ENCODE measurements at regions not wholly inside any gene's neighbourhood (a gene's known extent, or its start where the extent isn't known, plus 50 kb on each side); places are given as distances from the start of the nearest gene placed in this dataset.

DNA sequence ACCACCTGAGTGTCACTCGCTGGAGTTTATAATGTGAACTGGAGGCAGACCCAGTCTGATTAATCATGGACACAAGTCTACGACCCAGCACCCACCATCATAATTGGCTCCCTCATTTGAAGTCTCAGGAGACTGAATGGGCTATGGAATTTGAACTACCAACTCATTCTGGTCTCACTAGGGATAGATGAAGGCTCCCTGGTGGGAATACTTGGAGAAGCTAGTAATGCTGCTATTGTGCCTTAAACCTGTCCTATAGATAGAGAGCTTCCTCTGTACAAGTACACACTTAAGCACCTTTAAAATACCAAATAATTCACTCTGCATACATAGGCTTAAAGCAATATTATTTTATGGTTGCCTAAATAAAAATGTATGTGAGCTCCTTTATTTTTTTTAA lies 90.8 kb upstream of the SMARCAD1 start:
- ATAC-seq (ENCODE audit: insufficient read depth, low FRiP score) (no peak), DNase-seq (no peak)
- Histone ChIP-seq H3K4me3 (no peak overlapping the region), H3K9ac (ENCODE audit: insufficient read depth in 1 of 2, low read length in 2 of 2) (no peak overlapping the region), H3K27ac (ENCODE audit: low read depth in 1 of 2, low read length in 1 of 2) (no peak overlapping the region), H3K9me3 (ENCODE audit: control insufficient read depth in 4 of 4, insufficient read depth in 3 of 4, low read length in 3 of 4) (no peaks in the 10 kb centered on the region), H3K36me3 (ENCODE audit: control insufficient read depth in 4 of 4, insufficient read depth in 4 of 4, low read length in 4 of 4) (no peaks in the 10 kb centered on the region), H3K27me3 (ENCODE audit: control insufficient read depth in 3 of 3, insufficient read depth in 3 of 3, low read length in 2 of 3) (no peaks in the 10 kb centered on the region), H3K4me1 (ENCODE audit: control insufficient read depth in 5 of 5, insufficient read depth in 5 of 5, low read length in 5 of 5) (no peaks in the 10 kb centered on the region)
- WGBS, 2 donors: 83 to 84% methylated on average over 2 of the region's 2 CpGs
- TF ChIP-seq, protein P1, sequence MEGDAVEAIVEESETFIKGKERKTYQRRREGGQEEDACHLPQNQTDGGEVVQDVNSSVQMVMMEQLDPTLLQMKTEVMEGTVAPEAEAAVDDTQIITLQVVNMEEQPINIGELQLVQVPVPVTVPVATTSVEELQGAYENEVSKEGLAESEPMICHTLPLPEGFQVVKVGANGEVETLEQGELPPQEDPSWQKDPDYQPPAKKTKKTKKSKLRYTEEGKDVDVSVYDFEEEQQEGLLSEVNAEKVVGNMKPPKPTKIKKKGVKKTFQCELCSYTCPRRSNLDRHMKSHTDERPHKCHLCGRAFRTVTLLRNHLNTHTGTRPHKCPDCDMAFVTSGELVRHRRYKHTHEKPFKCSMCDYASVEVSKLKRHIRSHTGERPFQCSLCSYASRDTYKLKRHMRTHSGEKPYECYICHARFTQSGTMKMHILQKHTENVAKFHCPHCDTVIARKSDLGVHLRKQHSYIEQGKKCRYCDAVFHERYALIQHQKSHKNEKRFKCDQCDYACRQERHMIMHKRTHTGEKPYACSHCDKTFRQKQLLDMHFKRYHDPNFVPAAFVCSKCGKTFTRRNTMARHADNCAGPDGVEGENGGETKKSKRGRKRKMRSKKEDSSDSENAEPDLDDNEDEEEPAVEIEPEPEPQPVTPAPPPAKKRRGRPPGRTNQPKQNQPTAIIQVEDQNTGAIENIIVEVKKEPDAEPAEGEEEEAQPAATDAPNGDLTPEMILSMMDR (IDR thresholded peaks at IDR 0.05; ENCODE audit: control extremely low read depth, extremely low read depth): no peak

DNA sequence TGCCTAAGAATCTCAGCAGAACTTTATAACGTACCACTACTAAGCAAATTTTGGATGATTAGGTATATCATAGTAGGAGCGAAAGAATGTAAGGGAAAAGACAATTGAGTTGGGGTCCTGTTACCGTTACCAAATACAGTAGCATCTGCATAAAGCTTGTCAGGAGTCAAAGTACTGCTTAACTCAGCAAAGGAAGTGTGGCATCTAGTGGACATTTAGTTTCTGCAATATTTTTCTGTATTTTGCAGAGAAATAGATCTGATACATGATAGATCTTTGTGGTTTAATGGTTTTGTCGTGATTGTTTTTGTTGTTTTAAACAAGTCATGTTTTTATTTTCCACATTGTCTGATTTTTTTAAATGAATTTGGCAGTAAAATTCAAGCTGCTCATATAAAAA lies 81.0 kb upstream of the SMARCAD1 start:
- Histone ChIP-seq H3K36me3 (ENCODE audit: control insufficient read depth in 4 of 4, insufficient read depth in 4 of 4, low read length in 4 of 4) (no peaks in the 10 kb centered on the region), H3K27ac (ENCODE audit: low read depth in 1 of 2, low read length in 1 of 2) (no peak overlapping the region), H3K4me1 (ENCODE audit: control insufficient read depth in 5 of 5, insufficient read depth in 5 of 5, low read length in 5 of 5) (no peaks in the 10 kb centered on the region), H3K9me3 (ENCODE audit: control insufficient read depth in 4 of 4, insufficient read depth in 3 of 4, low read length in 3 of 4) (no peaks in the 10 kb centered on the region), H3K9ac (ENCODE audit: insufficient read depth in 1 of 2, low read length in 2 of 2) (no peak overlapping the region), H3K4me3 (no peak overlapping the region), H3K27me3 (ENCODE audit: control insufficient read depth in 3 of 3, insufficient read depth in 3 of 3, low read length in 2 of 3) (no peaks in the 10 kb centered on the region)
- WGBS, 2 donors: 53 to 58% methylated on average over 4 of the region's 4 CpGs
- DNase-seq (peak in 2 of 3 donors; percentile 25 to 49), ATAC-seq (ENCODE audit: insufficient read depth, low FRiP score) (no peak)
- TF ChIP-seq, protein P1 (IDR thresholded peaks at IDR 0.05; ENCODE audit: control extremely low read depth, extremely low read depth): no peak

DNA sequence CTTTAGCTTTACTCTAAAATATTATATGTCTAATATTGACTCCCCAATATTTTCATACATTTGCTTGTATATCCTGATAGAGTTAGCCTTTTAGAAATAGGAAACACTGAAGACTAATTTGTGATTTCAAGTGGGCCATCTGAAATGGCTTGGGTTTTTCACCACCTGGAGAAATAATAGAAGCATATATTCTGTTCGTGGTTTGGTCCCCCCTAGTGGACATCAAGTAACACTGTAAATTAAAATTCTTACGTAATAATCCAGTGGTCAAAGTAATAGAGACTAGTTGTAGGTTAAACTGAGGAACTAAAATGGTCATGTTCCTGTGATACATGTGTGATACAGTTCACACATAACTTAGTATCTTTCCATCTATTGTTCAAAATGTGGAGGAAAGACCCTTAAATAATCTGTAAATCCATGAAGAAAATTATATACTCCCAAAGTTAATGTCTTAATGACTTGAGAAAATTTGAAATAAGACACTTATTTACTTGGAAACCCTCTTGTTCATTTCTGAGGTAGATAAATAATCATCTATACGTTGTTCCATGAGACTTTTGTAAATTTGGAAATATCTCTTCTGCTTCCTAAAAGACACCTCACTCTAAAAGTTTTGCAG lies 79.8 kb upstream of the SMARCAD1 start:
- TF ChIP-seq, protein P1 (IDR thresholded peaks at IDR 0.05; ENCODE audit: control extremely low read depth, extremely low read depth): peak; percentile 20
- WGBS, 2 donors: 13 to 18% methylated on average over 3 of the region's 3 CpGs
- Histone ChIP-seq H3K4me3 (no peak overlapping the region), H3K4me1 (ENCODE audit: control insufficient read depth in 5 of 5, insufficient read depth in 5 of 5, low read length in 5 of 5) (no peaks in the 10 kb centered on the region), H3K9me3 (ENCODE audit: control insufficient read depth in 4 of 4, insufficient read depth in 3 of 4, low read length in 3 of 4) (no peaks in the 10 kb centered on the region), H3K36me3 (ENCODE audit: control insufficient read depth in 4 of 4, insufficient read depth in 4 of 4, low read length in 4 of 4) (no peaks in the 10 kb centered on the region), H3K27ac (ENCODE audit: low read depth in 1 of 2, low read length in 1 of 2) (no peak overlapping the region), H3K27me3 (ENCODE audit: control insufficient read depth in 3 of 3, insufficient read depth in 3 of 3, low read length in 2 of 3) (no peaks in the 10 kb centered on the region), H3K9ac (ENCODE audit: insufficient read depth in 1 of 2, low read length in 2 of 2) (no peak overlapping the region)
- ATAC-seq (ENCODE audit: insufficient read depth, low FRiP score) (no peak), DNase-seq (peak in 2 of 3 donors; percentile 26 to 40)

DNA sequence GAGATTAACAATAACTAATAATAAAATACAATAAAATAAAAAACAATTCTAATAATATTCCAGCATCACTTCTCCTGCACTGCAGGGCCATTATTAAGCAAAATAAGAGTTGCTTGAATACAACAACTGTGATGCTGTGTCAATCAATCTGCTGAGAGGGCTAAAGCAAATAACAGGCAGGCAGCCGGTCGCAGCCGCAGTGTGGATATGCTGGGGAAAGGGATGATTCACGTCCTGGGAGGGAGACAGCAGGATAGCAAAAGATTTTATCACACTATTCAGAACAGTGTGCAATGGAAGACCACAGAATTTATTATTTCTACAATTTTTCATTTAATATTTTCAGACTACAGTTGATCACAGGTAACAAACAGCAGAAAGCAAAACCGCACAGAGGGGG lies 76.5 kb upstream of the SMARCAD1 start:
- Histone ChIP-seq H3K9ac (ENCODE audit: insufficient read depth in 1 of 2, low read length in 2 of 2) (no peak overlapping the region), H3K9me3 (ENCODE audit: control insufficient read depth in 4 of 4, insufficient read depth in 3 of 4, low read length in 3 of 4) (no peaks in the 10 kb centered on the region), H3K27ac (ENCODE audit: low read depth in 1 of 2, low read length in 1 of 2) (no peak overlapping the region), H3K27me3 (ENCODE audit: control insufficient read depth in 3 of 3, insufficient read depth in 3 of 3, low read length in 2 of 3) (no peaks in the 10 kb centered on the region), H3K36me3 (ENCODE audit: control insufficient read depth in 4 of 4, insufficient read depth in 4 of 4, low read length in 4 of 4) (no peaks in the 10 kb centered on the region), H3K4me1 (ENCODE audit: control insufficient read depth in 5 of 5, insufficient read depth in 5 of 5, low read length in 5 of 5) (no peaks in the 10 kb centered on the region), H3K4me3 (no peak overlapping the region)
- no peak for DNase-seq
- ATAC-seq (ENCODE audit: insufficient read depth, low FRiP score): no peak
- TF ChIP-seq, protein P1 (IDR thresholded peaks at IDR 0.05; ENCODE audit: control extremely low read depth, extremely low read depth): no peak
- WGBS, 2 donors: 75 to 86% methylated on average over 5 of the region's 5 CpGs
